ENCODE measurements at regions not wholly inside any gene's neighbourhood (a gene's known extent, or its start where the extent isn't known, plus 50 kb on each side); places are given as distances from the start of the nearest gene placed in this dataset.

DNA sequence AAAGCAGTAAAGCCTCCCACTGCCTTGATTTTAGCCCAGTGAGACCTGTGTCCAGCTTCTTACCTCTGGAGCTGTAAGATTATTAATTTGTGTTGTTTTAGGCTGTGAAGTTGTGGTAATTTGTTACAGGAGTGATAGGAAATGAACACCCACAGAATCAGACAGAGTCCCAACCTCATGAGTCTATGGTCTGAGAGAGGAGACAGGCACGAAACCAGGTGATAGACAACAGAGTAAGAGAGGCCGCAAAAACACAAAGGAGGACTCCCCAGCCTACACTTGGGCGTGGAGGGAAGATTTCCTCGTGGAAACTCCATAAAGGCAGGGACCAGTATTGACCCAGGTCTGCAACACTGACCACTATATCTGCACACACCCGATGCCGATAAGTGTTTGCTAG, 234.6 kb upstream of the JUN start:
- no peak overlapping the region for H3K4me3 Mint-ChIP-seq (ENCODE audit: unreplicated experiment)
- peaks cover 3% of the 10 kb centered on the region for H3K9me3 Mint-ChIP-seq (ENCODE audit: low read depth)
- H3K4me1 Mint-ChIP-seq (ENCODE audit: low read depth), result peaks cover 38% of the 10 kb centered on the region
- H3K27me3 Mint-ChIP-seq (ENCODE audit: low read depth), result no peaks in the 10 kb centered on the region
- TF ChIP-seq, protein P1, sequence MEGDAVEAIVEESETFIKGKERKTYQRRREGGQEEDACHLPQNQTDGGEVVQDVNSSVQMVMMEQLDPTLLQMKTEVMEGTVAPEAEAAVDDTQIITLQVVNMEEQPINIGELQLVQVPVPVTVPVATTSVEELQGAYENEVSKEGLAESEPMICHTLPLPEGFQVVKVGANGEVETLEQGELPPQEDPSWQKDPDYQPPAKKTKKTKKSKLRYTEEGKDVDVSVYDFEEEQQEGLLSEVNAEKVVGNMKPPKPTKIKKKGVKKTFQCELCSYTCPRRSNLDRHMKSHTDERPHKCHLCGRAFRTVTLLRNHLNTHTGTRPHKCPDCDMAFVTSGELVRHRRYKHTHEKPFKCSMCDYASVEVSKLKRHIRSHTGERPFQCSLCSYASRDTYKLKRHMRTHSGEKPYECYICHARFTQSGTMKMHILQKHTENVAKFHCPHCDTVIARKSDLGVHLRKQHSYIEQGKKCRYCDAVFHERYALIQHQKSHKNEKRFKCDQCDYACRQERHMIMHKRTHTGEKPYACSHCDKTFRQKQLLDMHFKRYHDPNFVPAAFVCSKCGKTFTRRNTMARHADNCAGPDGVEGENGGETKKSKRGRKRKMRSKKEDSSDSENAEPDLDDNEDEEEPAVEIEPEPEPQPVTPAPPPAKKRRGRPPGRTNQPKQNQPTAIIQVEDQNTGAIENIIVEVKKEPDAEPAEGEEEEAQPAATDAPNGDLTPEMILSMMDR (IDR thresholded peaks at IDR 0.05), result no peak
- no peak overlapping the region for H3K27ac Mint-ChIP-seq (ENCODE audit: unreplicated experiment)
- no peak for DNase-seq (ENCODE audit: low spot score)
- no peaks in the 10 kb centered on the region for H3K36me3 Mint-ChIP-seq (ENCODE audit: low read depth)

DNA sequence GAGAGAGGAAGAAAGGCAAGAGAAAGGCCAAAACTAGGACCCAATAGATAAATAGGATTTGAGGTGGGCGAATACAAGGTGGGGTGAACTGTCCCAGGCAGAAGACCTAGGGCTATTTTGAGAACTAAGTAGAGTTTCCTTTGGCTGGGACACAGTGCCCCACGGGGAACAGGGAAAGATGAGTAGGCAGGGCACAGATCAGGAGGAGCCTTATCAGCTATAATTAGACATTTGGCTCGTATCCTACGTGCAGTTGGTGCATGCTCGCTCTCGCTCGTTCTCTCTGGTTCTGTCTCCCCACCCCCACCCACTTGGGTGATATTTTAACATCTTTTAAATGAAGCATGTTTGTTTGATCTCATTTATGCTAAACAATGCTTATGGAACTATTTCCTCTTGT, 235.0 kb upstream of the JUN start:
- Mint-ChIP-seq H3K9me3 (ENCODE audit: low read depth) (peaks cover 3% of the 10 kb centered on the region), H3K4me1 (ENCODE audit: low read depth) (peaks cover 34% of the 10 kb centered on the region), H3K27ac (ENCODE audit: unreplicated experiment) (no peak overlapping the region), H3K36me3 (ENCODE audit: low read depth) (no peaks in the 10 kb centered on the region), H3K27me3 (ENCODE audit: low read depth) (no peaks in the 10 kb centered on the region), H3K4me3 (ENCODE audit: unreplicated experiment) (no peak overlapping the region)
- TF ChIP-seq, protein P1 (IDR thresholded peaks at IDR 0.05), result no peak
- no peak for DNase-seq (ENCODE audit: low spot score)

DNA sequence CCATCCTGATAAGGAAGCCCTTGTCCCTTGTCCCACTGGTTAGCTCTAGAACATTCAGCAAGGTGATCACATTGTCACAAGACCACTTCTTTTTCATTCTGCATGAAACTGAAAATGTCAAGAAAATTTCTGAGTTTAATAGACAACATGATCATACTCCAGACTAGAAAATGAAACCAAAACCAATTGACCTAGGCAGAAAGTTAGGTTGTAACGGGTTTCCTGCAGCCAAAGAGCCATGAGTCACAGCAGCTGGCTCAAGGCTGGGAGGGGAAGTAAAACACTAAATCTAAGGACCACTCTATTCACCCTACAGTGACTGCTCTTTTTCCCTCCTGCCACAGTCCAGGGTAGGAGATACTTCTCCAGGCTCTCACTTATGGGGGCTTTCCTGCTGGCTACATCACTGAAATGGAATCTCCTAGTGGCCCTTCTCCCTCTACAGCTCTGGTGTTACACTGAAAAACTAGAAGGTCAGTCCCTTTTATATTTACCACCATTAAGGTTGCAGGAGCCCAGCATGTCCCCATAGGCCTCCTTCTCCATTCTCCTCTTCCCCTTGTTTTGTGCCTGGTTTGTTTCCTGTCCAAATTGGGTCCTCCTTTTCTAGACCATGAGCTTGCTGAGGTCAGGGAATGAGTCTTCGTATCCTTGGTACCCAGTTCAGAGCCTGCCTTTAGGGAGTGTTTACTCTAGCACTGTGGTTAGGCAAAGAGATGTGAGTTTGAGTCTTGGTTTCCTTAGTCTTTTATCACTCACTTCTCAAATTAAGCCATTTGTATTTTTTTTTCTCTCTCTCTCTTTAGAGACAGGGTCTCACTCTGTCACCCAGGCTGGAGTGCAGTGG, 236.5 kb upstream of the JUN start:
- Mint-ChIP-seq H3K9me3 (ENCODE audit: low read depth) (peaks cover 3% of the 10 kb centered on the region), H3K4me3 (ENCODE audit: unreplicated experiment) (no peak overlapping the region), H3K36me3 (ENCODE audit: low read depth) (no peaks in the 10 kb centered on the region), H3K27ac (ENCODE audit: unreplicated experiment) (peak overlapping the region; percentile 41), H3K27me3 (ENCODE audit: low read depth) (no peaks in the 10 kb centered on the region), H3K4me1 (ENCODE audit: low read depth) (peaks cover 30% of the 10 kb centered on the region)
- TF ChIP-seq, protein P1 (IDR thresholded peaks at IDR 0.05), result no peak
- no peak for DNase-seq (ENCODE audit: low spot score)

DNA sequence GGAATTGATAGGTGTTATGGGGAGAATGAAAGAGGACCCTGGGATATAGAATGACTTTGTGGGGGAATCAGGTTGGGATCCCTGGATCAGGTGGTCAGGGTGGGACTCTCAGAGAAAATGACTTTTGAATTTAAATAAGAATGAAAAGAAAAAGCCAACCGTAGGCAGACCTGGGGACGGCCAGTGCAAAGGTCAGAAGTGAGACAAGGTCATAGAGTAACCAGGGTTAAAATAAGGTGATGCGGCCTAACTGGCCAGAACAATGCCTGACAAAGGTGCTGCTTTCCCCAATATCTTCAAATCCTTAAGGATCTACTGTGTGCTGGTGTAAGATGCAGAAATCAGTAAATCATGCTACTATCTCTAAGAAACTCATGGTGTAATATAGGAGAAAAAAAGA, 238.4 kb upstream of the JUN start:
- TF ChIP-seq, protein P1 (IDR thresholded peaks at IDR 0.05), result no peak
- Mint-ChIP-seq H3K9me3 (ENCODE audit: low read depth) (peaks cover 3% of the 10 kb centered on the region), H3K36me3 (ENCODE audit: low read depth) (no peaks in the 10 kb centered on the region), H3K4me1 (ENCODE audit: low read depth) (peaks cover 21% of the 10 kb centered on the region), H3K27ac (ENCODE audit: unreplicated experiment) (no peak overlapping the region), H3K4me3 (ENCODE audit: unreplicated experiment) (no peak overlapping the region), H3K27me3 (ENCODE audit: low read depth) (no peaks in the 10 kb centered on the region)
- DNase-seq (ENCODE audit: low spot score), result no peak

DNA sequence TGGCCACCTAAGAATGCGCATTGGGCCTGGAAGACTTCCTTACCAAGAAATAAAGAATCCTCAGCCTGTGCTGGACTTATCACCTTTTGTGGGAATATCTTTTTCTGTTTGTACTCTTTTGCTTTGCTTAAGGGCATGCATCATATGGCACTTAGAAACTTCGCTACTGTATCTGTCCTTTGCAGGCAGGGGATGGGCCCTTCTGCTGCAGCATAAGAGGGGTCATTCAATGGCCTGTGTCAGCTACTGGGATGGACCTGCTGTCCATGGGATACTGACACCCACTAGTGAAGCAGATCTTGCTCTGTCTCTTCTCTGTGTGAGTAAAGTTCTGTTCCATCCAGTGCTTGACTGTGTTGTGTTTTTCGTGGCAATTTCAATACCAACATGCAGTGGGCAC, 239.0 kb upstream of the JUN start:
- Mint-ChIP-seq H3K27me3 (ENCODE audit: low read depth) (no peaks in the 10 kb centered on the region), H3K36me3 (ENCODE audit: low read depth) (no peaks in the 10 kb centered on the region), H3K4me1 (ENCODE audit: low read depth) (peaks cover 17% of the 10 kb centered on the region), H3K4me3 (ENCODE audit: unreplicated experiment) (no peak overlapping the region), H3K27ac (ENCODE audit: unreplicated experiment) (no peak overlapping the region), H3K9me3 (ENCODE audit: low read depth) (peaks cover 3% of the 10 kb centered on the region)
- DNase-seq (ENCODE audit: low spot score), result no peak
- TF ChIP-seq, protein P1 (IDR thresholded peaks at IDR 0.05), result no peak
